CD4-positive, alpha-beta T cell treated with Interleukin-17A for 1 hour (primary cell): ENCODE measurements at regions not wholly inside any gene's neighbourhood (a gene's known extent, or its start where the extent isn't known, plus 50 kb on each side); places are given as distances from the start of the nearest gene placed in this dataset.
"Not testable (repeated sequence)": the region's sequence is repeated elsewhere in the genome, so short reads cannot be mapped to it uniquely, and the experiment has no call there.

Source experiments
- DNase-seq: peaks from one replicate; pipeline ENCODE4 v3.0.0-alpha.2; 2020

- DNase-seq = no peak
These were observed 58.4 kb upstream of the WAPL start for GRCh38 chr10:86579883-86580520.

- no peak for DNase-seq
These were observed 58.9 kb upstream of the WAPL start for GRCh38 chr10:86580521-86580891.

GRCh38 chr10:86583983-86584382, 62.4 kb upstream of the WAPL start:
- no peak for DNase-seq

- peak; percentile 73 for DNase-seq
These were observed 63.7 kb upstream of the WAPL start for GRCh38 chr10:86585037-86585929.

DNA sequence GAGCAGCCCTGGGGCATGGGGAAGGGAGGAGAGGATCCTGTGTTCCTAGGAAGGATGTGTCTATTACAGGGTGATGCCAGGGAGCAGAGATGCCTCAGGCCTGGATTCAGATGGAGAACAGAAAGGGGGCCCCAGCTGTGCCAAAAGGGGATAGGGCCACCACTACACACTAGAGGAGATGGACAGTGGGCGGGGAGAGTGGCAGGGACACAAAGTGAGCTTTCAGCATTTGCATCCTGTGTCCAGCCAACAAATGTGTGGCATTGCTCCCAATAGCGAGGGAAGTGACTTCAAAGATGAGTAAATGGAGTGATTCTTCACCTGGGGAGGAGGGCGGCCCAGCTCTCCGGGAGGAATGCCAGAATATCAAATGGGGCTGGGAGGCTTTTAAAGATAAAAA, 64.9 kb upstream of the WAPL start:
- DNase-seq = no peak

DNA sequence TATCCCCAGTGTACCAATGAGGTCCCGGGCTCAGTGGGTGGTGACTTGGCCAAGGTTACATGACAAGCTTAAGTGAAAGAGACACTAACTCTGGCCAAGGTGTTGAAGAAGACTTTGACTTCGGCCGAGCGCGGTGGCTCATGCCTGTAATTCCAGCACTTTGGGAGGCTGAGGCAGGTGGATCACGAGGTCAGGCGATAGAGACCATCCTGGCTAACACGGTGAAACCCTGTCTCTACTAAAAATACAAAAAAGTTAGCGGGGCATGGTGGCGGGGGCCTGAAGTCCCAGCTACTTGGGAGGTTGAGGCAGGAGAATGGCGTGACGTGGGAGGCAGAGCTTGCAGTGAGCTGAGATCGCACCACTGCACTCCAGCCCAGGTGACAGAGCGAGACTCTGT, 65.6 kb upstream of the OPN4 start:
- not testable (repeated sequence) for DNase-seq

DNA sequence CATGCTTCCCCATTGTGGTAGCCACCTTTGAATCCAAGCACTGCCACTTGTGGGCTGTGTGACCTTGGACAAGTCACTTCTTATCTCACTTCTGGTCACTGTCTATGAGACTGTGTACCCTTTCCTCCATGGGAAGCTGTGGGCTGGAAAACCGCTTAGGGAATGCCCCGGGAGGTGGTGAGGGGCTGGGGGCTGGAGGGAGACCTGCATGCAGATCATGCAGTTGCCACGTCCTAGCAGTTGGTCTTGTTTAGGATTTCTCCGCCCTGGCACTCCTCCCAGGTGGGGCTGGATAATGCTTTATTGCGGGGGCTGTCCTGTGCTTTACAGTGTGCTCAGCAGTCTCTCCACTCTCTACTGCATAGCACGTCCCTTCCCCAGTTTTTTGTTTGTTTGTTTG, 62.9 kb upstream of the OPN4 start:
- no peak for DNase-seq

GRCh38 chr10:86592413-86592812, 61.9 kb upstream of the OPN4 start:
- DNase-seq = no peak

DNA sequence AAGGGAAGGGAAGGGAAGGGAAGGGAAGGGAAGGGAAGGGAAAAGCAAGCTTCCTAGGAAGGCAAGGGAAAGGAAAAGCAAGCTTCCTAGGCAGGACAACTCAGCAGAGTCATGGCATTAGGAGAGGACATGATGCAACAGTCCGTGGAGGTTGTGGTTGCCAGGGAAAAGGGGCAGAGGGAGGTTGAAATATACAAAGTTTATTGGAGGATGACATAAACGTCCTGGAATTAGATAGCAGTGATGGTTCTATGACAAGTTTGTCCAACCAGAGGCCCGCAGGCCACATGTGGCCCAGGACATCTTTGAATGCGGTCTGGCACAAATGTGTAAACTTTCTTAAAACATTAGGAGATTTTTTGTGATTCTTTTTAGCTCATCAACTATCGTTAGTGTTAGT, 59.8 kb upstream of the OPN4 start:
- DNase-seq = no peak

DNA sequence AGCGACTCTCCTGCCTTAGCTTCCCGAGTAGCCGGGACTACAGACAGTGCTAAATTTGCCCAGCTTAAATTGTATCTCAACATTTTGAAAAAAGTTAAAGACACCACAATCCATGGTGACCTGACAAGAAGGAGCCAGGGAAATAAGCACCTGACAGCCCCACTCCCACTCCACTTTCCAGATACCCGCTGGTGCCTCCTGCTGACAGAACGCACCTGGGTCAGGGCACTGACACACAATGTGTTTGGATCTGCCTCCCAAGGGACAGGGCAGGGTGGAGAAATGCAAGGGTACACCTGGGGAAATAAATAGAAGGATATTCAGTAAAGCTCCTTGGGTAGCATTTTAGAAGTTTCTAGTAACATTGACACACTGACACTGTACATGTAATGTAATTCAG, 58.9 kb upstream of the OPN4 start:
- no peak for DNase-seq

- no peak for DNase-seq
These were observed 58.1 kb upstream of the OPN4 start for GRCh38 chr10:86596266-86596665.

DNA sequence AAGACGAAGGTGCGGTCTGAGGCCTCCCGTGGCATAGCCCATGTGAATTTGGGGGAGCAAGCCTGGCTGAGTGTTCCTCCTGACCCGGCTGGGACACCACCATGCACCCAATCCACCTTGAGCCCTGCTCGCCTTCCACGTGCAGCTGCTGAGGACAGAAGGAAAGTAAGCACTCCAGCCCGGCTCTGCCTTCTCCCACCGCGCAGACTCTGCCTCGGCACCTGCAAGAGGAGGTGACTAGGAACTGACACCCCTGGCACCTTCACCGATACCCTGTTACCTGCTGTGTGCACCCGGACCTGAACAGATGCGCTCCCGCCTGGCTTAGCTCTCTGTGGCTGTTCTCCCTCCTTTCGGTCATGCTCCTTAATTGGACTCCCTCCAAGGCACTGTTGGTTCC, 57.0 kb upstream of the OPN4 start:
- DNase-seq = no peak

DNA sequence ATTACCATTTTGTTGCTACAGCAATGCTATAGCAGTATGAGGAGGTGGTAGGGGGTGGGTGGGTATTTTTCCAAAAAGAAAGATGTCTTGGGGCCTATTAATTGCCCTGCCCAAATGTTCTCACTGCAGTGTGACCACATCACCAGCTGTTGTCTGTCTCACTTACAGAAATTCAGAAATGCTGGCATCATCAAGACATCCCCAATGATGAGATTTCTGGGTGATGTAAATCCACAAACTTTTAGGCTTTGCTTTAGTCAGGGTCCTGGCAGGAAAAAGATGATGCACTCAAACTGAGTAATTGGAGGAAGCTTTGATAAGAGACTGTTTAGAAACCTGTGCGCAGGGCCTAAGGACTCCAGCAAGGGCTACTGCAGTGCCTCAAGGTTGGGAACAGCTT, 56.2 kb upstream of the OPN4 start:
- no peak for DNase-seq

GRCh38 chr10:86599041-86599440, 55.3 kb upstream of the OPN4 start:
- no peak for DNase-seq

DNA sequence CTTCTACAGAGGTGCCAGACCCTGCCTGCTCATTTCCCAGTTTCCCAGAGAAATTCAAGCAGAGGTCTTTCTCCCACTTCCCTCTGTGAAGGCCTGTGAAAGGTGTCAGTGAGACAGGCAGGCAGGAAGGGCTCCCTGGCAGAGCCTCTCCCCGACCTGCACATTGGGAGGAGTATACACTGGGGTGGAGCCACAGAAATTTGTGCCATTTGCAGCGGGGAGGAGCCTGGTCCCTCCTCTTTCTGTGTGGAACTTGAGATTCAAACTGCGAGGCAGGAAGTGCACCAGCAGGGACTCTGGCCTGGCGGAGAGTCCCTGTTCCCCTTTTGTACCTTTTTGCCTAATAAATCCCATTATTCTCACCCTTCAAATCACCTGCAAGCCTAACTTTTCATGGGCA, 54.6 kb upstream of the OPN4 start:
- no peak for DNase-seq

DNA sequence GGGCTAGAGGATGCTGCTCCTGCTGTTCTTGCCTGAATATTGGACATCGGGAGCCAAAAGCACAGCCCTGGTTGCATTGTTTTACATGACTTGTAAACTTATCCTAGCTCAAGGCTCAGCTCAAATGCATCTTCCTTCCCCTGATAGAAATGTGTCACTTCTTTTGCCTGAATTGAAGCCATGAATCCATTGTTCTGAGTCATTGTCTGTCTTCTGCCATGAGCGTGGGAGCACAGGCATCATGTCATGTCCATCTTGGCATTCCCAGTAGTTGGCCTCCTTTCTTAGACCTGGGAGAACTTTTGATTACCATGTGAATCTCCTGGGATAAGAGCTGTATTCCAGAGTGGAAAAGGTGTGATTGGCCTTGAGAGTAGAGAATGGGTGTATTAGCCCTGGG, 54.1 kb upstream of the OPN4 start:
- no peak for DNase-seq

GRCh38 chr10:86601956-86602602, 52.3 kb upstream of the OPN4 start:
- DNase-seq = no peak

DNA sequence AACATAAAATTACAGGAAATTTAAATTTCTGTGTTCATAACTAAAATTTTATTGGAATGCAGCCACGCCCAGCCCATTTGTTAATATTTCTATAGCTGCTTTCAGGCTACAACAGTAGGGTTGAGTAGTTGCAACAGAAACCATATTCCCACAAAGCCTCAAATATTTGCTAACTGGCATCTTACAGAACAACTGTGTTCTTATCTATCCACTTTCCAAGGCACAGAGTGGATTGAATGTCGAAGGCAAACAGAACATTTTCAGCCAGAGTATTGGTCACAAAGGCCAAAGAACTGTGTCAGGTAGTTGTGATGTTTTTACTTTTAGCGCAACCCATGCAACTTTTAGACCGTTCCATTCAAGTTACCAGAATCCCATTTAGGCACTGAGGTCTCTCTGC, 51.1 kb upstream of the OPN4 start:
- no peak for DNase-seq
